Smooth muscle cell of the brain vasculature (primary cell): ENCODE measurements at regions not wholly inside any gene's neighbourhood (a gene's known extent, or its start where the extent isn't known, plus 50 kb on each side); places are given as distances from the start of the nearest gene placed in this dataset.
"Not testable (repeated sequence)": the region's sequence is repeated elsewhere in the genome, so short reads cannot be mapped to it uniquely, and the experiment has no call there.

ENCODE experiments used
- DNase-seq: peaks from one replicate; pipeline ENCODE4 v3.0.0-alpha.2; 2012; ENCODE audit warnings: low read depth, low spot score

- DNase-seq: no peak
Measured at GRCh38 chr20:53748176-53748575, 154.5 kb upstream of the ZNF217 start.

- DNase-seq: no peak
Measured at GRCh38 chr20:53743607-53744260, 150.1 kb upstream of the ZNF217 start.

GRCh38 chr20:53742685-53743081, 149.0 kb upstream of the ZNF217 start:
- no peak for DNase-seq

- DNase-seq: no peak
Measured at GRCh38 chr20:53741726-53742028, 148.0 kb upstream of the ZNF217 start.

GRCh38 chr20:53739799-53740785, 146.5 kb upstream of the ZNF217 start:
- no peak for DNase-seq

GRCh38 chr20:53738945-53739798, 145.5 kb upstream of the ZNF217 start:
- DNase-seq: no peak

GRCh38 chr20:53738039-53738944, 144.7 kb upstream of the ZNF217 start:
- DNase-seq: peak; percentile 41

- DNase-seq: no peak
Measured at GRCh38 chr20:53737396-53738038, 143.9 kb upstream of the ZNF217 start.

GRCh38 chr20:53736757-53737395, 143.2 kb upstream of the ZNF217 start:
- DNase-seq: no peak

GRCh38 chr20:53736122-53736756, 142.6 kb upstream of the ZNF217 start:
- DNase-seq: no peak

GRCh38 chr20:53735536-53736050, 142.0 kb upstream of the ZNF217 start:
- no peak for DNase-seq

- DNase-seq: no peak
Measured at GRCh38 chr20:53734006-53734688, 140.5 kb upstream of the ZNF217 start.

GRCh38 chr20:53731595-53731994, 138.0 kb upstream of the ZNF217 start:
- no peak for DNase-seq

- DNase-seq: no peak
Measured at GRCh38 chr20:53728359-53728758, 134.7 kb upstream of the ZNF217 start.

GRCh38 chr20:53727239-53727638, 133.6 kb upstream of the ZNF217 start:
- not testable (repeated sequence) for DNase-seq

- DNase-seq: no peak
Measured at GRCh38 chr20:53725575-53725970, 131.9 kb upstream of the ZNF217 start.

- no peak for DNase-seq
Measured at GRCh38 chr20:53723621-53724020, 130.0 kb upstream of the ZNF217 start.

GRCh38 chr20:53723045-53723444, 129.4 kb upstream of the ZNF217 start:
- DNase-seq: no peak
